Endothelial cell (in vitro differentiated cells): ENCODE measurements at regions not wholly inside any gene's neighbourhood (a gene's known extent, or its start where the extent isn't known, plus 50 kb on each side); places are given as distances from the start of the nearest gene placed in this dataset.

Source experiments
- DNase-seq: peaks from one replicate; pipeline ENCODE4 v3.0.0; 2021; ENCODE audit warnings: low spot score
- H3K27ac Mint-ChIP-seq: one replicate; pipeline ENCODE4 v1.8.0; 2021; ENCODE audit warnings: mixed read lengths, inconsistent platforms; ENCODE audit not compliant: unreplicated experiment
- H3K27me3 Mint-ChIP-seq: one replicate; pipeline ENCODE4 v1.8.0; 2021; ENCODE audit warnings: mild to moderate bottlenecking, moderate library complexity, mixed read lengths, inconsistent platforms; ENCODE audit not compliant: unreplicated experiment
- H3K36me3 Mint-ChIP-seq: one replicate; pipeline ENCODE4 v1.8.0; 2021; ENCODE audit warnings: mild to moderate bottlenecking, low read depth, mixed read lengths, inconsistent platforms; ENCODE audit not compliant: unreplicated experiment
- H3K4me1 Mint-ChIP-seq: one replicate; pipeline ENCODE4 v1.8.0; 2021; ENCODE audit warnings: mild to moderate bottlenecking, mixed read lengths, inconsistent platforms; ENCODE audit not compliant: unreplicated experiment
- H3K4me3 Mint-ChIP-seq: one replicate; pipeline ENCODE4 v1.8.0; 2021; ENCODE audit warnings: mild to moderate bottlenecking, mixed read lengths, inconsistent platforms; ENCODE audit not compliant: unreplicated experiment
- H3K9me3 Mint-ChIP-seq: one replicate; pipeline ENCODE4 v1.8.0; 2021; ENCODE audit warnings: mixed read lengths, inconsistent platforms; ENCODE audit not compliant: unreplicated experiment
- CTCF ChIP-seq: fragments of 200-600 bp; sonication (generic); IDR thresholded peaks from one replicate; pipeline ENCODE4 v1.5.0; 2021; ENCODE audit warnings: antibody characterized with exemption; ENCODE audit not compliant: unreplicated experiment

- no peak overlapping the region for H3K27ac Mint-ChIP-seq
- H3K4me3 Mint-ChIP-seq = no peak overlapping the region
- H3K9me3 Mint-ChIP-seq = no peaks in the 10 kb centered on the region
- no peak for TF ChIP-seq CTCF
- no peaks in the 10 kb centered on the region for H3K36me3 Mint-ChIP-seq
- H3K27me3 Mint-ChIP-seq = peaks cover 3% of the 10 kb centered on the region
- no peak for DNase-seq
- no peaks in the 10 kb centered on the region for H3K4me1 Mint-ChIP-seq
These were observed 97.8 kb upstream of the PPP2R2D start for GRCh38 chr10:131802996-131803395.

DNA sequence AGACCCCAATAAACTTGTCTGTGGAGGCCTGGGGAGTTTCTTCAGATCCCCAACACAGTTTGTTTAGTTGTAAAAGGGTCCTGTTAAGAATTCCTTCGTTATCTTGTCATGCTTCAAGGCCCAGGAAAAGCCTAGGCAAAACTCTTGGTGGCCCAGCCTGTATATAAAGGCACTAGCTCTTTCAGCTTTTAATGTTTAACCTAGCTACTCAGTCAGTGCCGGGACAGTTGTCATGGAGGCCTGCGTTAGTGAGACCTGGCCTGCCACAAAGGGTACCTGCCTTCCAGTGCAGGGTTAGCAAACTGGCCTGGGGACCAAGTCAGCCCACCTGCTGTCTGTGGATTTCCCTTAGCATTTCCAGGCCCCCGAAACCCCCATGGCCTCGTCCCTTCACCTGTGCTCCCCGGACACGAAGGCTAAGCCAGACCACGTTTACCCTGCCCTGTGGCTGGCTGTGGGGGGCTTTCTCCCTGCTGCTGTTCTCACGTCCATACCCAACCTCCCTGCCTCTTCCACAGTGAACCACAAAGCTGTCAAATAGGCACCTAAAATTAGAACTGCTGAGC is 96.9 kb upstream of the PPP2R2D start:
- H3K4me1 Mint-ChIP-seq = no peaks in the 10 kb centered on the region
- TF ChIP-seq CTCF = no peak
- no peaks in the 10 kb centered on the region for H3K36me3 Mint-ChIP-seq
- peaks cover 3% of the 10 kb centered on the region for H3K27me3 Mint-ChIP-seq
- DNase-seq = no peak
- no peak overlapping the region for H3K4me3 Mint-ChIP-seq
- no peaks in the 10 kb centered on the region for H3K9me3 Mint-ChIP-seq
- H3K27ac Mint-ChIP-seq = no peak overlapping the region

GRCh38 chr10:131804551-131805295 is 96.1 kb upstream of the PPP2R2D start:
- Mint-ChIP-seq H3K9me3 (no peaks in the 10 kb centered on the region), H3K36me3 (no peaks in the 10 kb centered on the region), H3K4me3 (no peak overlapping the region), H3K4me1 (no peaks in the 10 kb centered on the region), H3K27me3 (peaks cover 3% of the 10 kb centered on the region), H3K27ac (no peak overlapping the region)
- DNase-seq = no peak
- TF ChIP-seq CTCF = no peak

DNA sequence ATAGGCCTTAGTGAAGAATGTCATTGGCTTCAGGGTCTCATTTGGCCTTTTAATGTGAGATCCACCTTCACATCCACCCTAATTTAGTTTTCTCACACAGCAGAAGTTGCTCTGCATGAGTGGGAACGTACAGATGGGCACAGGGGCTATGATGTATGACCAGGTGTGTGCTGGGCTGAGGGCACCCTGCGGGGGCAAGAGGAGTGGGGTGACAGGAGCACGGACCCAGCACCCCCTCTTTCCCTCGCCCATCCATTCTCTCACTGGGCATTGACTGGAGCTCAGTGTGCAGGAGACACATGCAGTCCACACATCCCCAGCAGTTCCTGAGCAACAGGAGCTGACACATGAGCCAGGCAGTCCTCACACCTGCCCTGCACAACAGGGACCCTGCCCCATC is 95.1 kb upstream of the PPP2R2D start:
- H3K4me3 Mint-ChIP-seq = no peak overlapping the region
- no peak overlapping the region for H3K27ac Mint-ChIP-seq
- H3K36me3 Mint-ChIP-seq = no peaks in the 10 kb centered on the region
- no peaks in the 10 kb centered on the region for H3K9me3 Mint-ChIP-seq
- peaks cover 3% of the 10 kb centered on the region for H3K27me3 Mint-ChIP-seq
- TF ChIP-seq CTCF = no peak
- H3K4me1 Mint-ChIP-seq = no peaks in the 10 kb centered on the region
- DNase-seq = no peak

GRCh38 chr10:131806146-131806545 is 94.7 kb upstream of the PPP2R2D start:
- TF ChIP-seq CTCF = no peak
- Mint-ChIP-seq H3K36me3 (no peaks in the 10 kb centered on the region), H3K4me3 (no peak overlapping the region), H3K27me3 (peaks cover 3% of the 10 kb centered on the region), H3K9me3 (no peaks in the 10 kb centered on the region), H3K4me1 (no peaks in the 10 kb centered on the region), H3K27ac (no peak overlapping the region)
- no peak for DNase-seq
